ENCODE measurements at regions not wholly inside any gene's neighbourhood (a gene's known extent, or its start where the extent isn't known, plus 50 kb on each side); places are given as distances from the start of the nearest gene placed in this dataset.

- intact Hi-C loops (cut with micrococcal nuclease): no loop called here
These were observed 472.9 kb upstream of the PCDH15 start for GRCh38 chr10:55273946-55274345.

- intact Hi-C loops (cut with micrococcal nuclease): no loop called here
These were observed 471.9 kb upstream of the PCDH15 start for GRCh38 chr10:55272886-55273285.

GRCh38 chr10:55266797-55267196 lies 465.8 kb upstream of the PCDH15 start:
- intact Hi-C loops (cut with micrococcal nuclease): no loop called here

GRCh38 chr10:55263327-55263726 lies 462.3 kb upstream of the PCDH15 start:
- intact Hi-C loops (cut with micrococcal nuclease): no loop called here

DNA sequence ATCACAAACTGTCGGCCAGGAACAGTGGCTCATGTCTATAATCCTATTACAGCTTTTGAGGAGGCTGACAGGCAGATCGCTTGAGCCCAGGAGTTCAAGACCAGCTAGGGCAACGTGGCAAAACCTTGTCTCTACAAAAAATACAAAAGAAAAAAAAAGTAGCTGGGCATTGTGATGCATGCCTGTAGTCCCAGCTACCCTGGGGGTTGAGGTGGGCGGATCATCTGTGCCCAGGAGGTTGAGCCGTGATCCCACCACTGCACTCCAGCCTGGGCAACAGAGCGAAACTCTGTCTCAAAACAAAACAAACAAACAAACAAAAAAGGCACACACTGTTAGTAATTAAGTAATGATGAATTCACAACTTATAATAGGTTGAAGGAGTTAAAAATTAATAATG lies 441.5 kb upstream of the PCDH15 start:
- intact Hi-C loops (cut with micrococcal nuclease): no loop called here

DNA sequence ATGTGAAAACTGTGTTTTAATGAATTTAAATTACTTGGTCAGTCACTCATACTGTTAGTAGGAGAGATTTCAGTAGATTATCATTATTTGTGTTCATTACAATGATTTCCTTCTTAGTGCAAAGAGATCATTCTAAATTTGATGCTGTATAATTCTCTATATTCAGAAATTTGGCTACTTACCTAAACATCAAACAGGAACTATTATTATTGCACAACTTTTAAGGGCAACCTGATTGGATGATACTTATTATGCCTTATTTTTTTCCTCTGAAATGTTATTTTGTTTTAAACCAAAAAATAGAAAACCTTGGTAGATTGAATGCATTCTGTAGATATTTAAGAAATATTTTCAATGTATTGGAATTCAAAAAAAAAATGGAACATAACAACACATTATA lies 436.4 kb upstream of the PCDH15 start:
- intact Hi-C loops (cut with micrococcal nuclease): no loop called here

- intact Hi-C loops (cut with micrococcal nuclease): no loop called here
These were observed 432.5 kb upstream of the PCDH15 start for GRCh38 chr10:55233505-55233904.

DNA sequence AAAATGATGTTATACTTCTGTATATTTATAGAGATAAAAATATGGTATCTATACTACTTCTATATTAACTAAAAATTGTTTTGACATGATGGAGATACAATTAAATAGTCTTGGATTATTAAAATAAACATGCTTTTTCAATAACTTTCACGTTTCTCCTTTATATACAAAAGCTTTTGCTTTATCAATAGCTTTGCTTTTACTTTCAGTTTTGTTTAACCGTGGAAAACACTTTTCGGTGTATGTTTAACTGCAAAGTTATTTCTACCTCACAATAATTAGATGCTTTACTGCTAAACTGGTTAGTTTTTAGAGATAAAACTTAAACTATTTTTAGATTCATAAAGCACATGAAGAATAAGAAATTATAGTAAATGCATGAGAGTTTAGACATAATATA lies 432.1 kb upstream of the PCDH15 start:
- intact Hi-C loops (cut with micrococcal nuclease): no loop called here

- intact Hi-C loops (cut with micrococcal nuclease): no loop called here
These were observed 431.5 kb upstream of the PCDH15 start for GRCh38 chr10:55232553-55232952.

GRCh38 chr10:55227967-55228366 lies 426.9 kb upstream of the PCDH15 start:
- intact Hi-C loops (cut with micrococcal nuclease): no loop called here

- intact Hi-C loops (cut with micrococcal nuclease): no loop called here
These were observed 423.2 kb upstream of the PCDH15 start for GRCh38 chr10:55224007-55224781.

DNA sequence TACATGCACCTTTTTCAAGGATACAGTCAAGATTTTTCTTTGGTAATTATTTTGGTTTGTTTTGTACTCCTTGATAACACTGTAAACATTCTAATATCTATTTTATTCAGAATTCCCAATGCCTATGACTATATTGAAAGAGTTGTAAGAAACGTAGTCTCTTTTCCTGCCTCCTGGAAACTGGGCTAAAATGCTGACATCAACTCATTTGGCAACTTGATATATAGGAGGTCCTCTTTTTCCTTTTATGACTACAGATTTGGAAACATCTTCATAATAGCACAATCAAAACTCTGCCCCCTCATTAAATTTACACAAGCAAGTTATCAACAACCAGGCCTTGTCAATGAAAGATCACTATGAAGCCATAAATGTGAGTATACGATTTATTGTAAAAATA lies 422.3 kb upstream of the PCDH15 start:
- intact Hi-C loops (cut with micrococcal nuclease): no loop called here

GRCh38 chr10:55220975-55221374 lies 419.9 kb upstream of the PCDH15 start:
- intact Hi-C loops (cut with micrococcal nuclease): no loop called here

GRCh38 chr10:55215699-55216098 lies 414.7 kb upstream of the PCDH15 start:
- intact Hi-C loops (cut with micrococcal nuclease): no loop called here

GRCh38 chr10:55214608-55215007 lies 413.6 kb upstream of the PCDH15 start:
- intact Hi-C loops (cut with micrococcal nuclease): no loop called here

GRCh38 chr10:55212051-55212450 lies 411.0 kb upstream of the PCDH15 start:
- intact Hi-C loops (cut with micrococcal nuclease): no loop called here

GRCh38 chr10:55203874-55204273 lies 402.8 kb upstream of the PCDH15 start:
- intact Hi-C loops (cut with micrococcal nuclease): no loop called here

DNA sequence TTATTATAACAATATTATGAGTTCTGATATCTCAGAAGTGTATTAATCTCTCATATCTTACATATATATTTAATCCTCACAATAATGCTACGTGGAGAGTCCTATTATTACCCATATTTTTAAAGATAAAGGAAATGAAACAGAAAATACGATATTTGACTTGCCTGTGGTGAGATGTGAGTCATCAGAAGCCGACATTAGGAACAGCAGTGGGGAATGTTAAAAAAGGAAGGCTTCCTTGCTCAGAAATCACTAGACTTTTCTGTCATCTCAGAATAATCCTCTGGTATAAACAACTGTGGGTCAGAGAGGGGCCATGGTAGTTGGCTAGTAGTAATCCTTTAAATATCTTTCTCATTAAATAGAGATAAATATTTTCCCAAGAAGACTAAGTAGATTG lies 402.3 kb upstream of the PCDH15 start:
- intact Hi-C loops (cut with micrococcal nuclease): no loop called here

- intact Hi-C loops (cut with micrococcal nuclease): no loop called here
These were observed 399.0 kb upstream of the PCDH15 start for GRCh38 chr10:55200020-55200419.

- intact Hi-C loops (cut with micrococcal nuclease): no loop called here
These were observed 390.3 kb upstream of the PCDH15 start for GRCh38 chr10:55191236-55191860.

DNA sequence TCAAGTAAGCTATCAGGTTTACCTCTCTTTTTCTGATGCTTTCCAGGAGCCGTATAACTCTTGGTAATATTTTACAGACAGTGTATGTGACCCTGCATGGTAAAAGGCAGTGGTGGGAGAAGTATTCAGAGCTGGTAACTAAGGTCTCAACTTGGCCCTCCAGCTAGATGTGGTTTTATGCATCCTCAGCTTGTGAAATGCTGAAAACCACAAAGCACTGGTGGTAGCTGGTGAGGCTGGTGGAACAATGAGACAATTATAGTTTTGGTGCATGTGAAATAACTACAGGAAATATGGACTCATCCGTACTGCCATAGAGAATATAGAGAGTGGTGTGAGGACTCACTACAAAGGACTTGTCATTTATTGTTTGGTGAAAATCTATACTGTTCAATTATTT lies 383.0 kb upstream of the PCDH15 start:
- intact Hi-C loops (cut with micrococcal nuclease): no loop called here

DNA sequence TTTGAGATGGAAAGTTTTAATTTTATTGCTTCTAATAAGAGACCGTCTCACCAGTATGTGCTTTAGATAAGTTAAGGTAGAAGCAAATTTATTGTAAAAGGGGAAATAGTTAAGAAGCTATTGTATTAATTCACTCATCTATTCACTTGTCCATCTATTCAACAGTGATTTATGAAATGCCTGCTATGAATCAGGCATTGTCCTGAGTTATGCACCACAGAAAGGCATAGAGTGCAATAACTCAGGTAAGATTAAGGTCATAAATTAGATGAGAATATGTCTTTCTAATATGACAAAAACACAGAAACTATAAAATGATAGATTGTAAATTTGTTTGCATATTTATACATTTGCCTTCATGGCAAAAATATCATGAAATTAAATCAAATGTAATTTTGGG lies 379.3 kb upstream of the PCDH15 start:
- intact Hi-C loops (cut with micrococcal nuclease): no loop called here

DNA sequence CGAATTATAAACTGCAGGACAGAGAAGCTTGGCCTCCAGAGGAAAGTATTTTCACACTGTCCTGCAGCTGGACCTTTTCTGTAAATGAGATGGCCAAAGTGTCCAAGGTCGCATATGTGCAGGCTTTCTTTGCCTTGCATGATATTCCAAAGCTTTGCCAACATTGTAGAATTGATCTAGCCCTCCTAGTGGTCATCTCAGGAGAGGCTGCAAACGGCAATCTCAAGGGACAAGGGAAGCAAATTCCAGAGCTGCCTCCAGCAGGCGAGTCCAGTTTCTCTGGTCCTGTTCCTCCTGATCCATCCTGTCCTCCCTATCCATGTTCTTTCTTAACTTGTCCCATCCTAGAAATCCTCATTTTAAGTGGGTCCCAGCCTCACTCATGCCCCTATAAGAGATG lies 373.4 kb upstream of the PCDH15 start:
- intact Hi-C loops (cut with micrococcal nuclease): no loop called here

Measured in T-helper 1 cell treated with Interleukin-12 subunit alpha and Interleukin-12 subunit beta and Interleukin-4 antibody, amounts not matched to agents 30 ng/mL and 1 ng/mL, for 36 hours (primary cell).